ENCODE measurements at regions not wholly inside any gene's neighbourhood (a gene's known extent, or its start where the extent isn't known, plus 50 kb on each side); places are given as distances from the start of the nearest gene placed in this dataset.

DNA sequence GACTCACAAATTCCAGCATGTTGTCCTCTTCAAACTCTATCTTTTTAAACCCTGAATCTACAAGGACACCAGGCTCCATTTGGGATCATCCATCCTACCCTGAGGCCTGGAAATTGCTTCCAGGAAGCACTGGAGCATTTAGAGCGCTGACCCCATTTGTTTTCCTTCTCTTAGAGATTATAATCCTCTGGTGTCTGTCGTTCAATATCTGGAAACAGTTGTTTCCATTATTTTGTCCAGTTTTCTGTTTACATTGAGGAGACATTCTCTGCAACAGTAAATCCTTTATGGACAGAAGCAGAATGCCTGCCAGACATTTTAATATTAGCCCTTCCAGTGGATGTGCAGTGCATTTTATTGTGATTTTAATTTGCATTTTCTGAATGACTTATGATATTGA is 119.4 kb upstream of the MEOX2 start:
- Histone ChIP-seq H3K9ac (ENCODE audit: low read length) (no peak overlapping the region), H3F3A (ENCODE audit: insufficient read depth, low read length) (no peaks in the 10 kb centered on the region), H3K27ac (ENCODE audit: low read length) (no peak overlapping the region), H3K4me1 (ENCODE audit: low read length) (no peaks in the 10 kb centered on the region), H3K4me3 (ENCODE audit: low read length) (no peak overlapping the region), H3K79me2 (ENCODE audit: low read length) (no peaks in the 10 kb centered on the region), H3K9me3 (replicated peaks; ENCODE audit: insufficient read depth, low read length) (no peaks in the 10 kb centered on the region), H4K20me1 (ENCODE audit: insufficient read depth, low read length) (no peaks in the 10 kb centered on the region), H3K9me2 (replicated peaks; ENCODE audit: insufficient read depth, low read length) (no peaks in the 10 kb centered on the region), H2AFZ (ENCODE audit: low read length) (no peak overlapping the region), H3K36me3 (replicated peaks; ENCODE audit: insufficient read depth, low read length) (no peaks in the 10 kb centered on the region), H3K27me3 (replicated peaks; ENCODE audit: insufficient read depth, low read length) (no peaks in the 10 kb centered on the region), H3K4me2 (ENCODE audit: low read depth, low read length) (no peak overlapping the region)
- TF ChIP-seq EZH2phosphoT487 (IDR thresholded peaks at IDR 0.05; ENCODE audit: low read length) (no peak), CTCF (IDR thresholded peaks at IDR 0.05; ENCODE audit: low read length) (no peak), EZH2 (optimal IDR thresholded peaks at IDR 0.05; ENCODE audit: low read depth, low read length) (no peak)
- no peak for DNase-seq

DNA sequence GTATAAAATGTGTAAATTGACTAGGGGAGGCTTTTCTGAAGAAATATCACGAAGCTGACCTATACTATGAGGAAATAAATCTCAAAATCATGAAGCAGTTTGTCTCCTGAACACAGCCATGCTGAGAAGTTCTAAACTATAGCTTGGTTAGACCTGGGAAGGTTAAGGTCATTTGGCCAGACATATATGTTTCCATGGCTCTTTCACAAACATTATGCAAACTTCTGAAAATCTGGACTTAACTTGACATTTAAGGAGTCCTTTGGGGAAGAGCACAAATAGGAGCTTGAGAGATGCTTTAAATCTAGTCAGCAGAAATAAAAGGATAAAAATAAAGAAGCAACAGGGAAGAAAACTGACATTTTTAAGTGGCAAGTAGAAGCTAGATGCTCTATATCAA is 115.9 kb upstream of the MEOX2 start:
- H3K9ac ChIP-seq (ENCODE audit: low read length), result no peak overlapping the region
- no peak overlapping the region for H3K4me2 ChIP-seq (ENCODE audit: low read depth, low read length)
- H4K20me1 ChIP-seq (ENCODE audit: insufficient read depth, low read length), result no peaks in the 10 kb centered on the region
- H2AFZ ChIP-seq (ENCODE audit: low read length), result no peak overlapping the region
- no peaks in the 10 kb centered on the region for H3K36me3 ChIP-seq (replicated peaks; ENCODE audit: insufficient read depth, low read length)
- no peaks in the 10 kb centered on the region for H3K27me3 ChIP-seq (replicated peaks; ENCODE audit: insufficient read depth, low read length)
- H3K4me3 ChIP-seq (ENCODE audit: low read length), result no peak overlapping the region
- H3F3A ChIP-seq (ENCODE audit: insufficient read depth, low read length), result no peaks in the 10 kb centered on the region
- no peaks in the 10 kb centered on the region for H3K9me2 ChIP-seq (replicated peaks; ENCODE audit: insufficient read depth, low read length)
- no peak overlapping the region for H3K27ac ChIP-seq (ENCODE audit: low read length)
- H3K9me3 ChIP-seq (replicated peaks; ENCODE audit: insufficient read depth, low read length), result no peaks in the 10 kb centered on the region
- DNase-seq, result no peak
- no peaks in the 10 kb centered on the region for H3K4me1 ChIP-seq (ENCODE audit: low read length)
- TF ChIP-seq CTCF (IDR thresholded peaks at IDR 0.05; ENCODE audit: low read length) (no peak), EZH2 (optimal IDR thresholded peaks at IDR 0.05; ENCODE audit: low read depth, low read length) (no peak), EZH2phosphoT487 (IDR thresholded peaks at IDR 0.05; ENCODE audit: low read length) (no peak)
- no peaks in the 10 kb centered on the region for H3K79me2 ChIP-seq (ENCODE audit: low read length)

GRCh38 chr7:15801551-15801950 is 115.1 kb upstream of the MEOX2 start:
- no peaks in the 10 kb centered on the region for H3K27me3 ChIP-seq (replicated peaks; ENCODE audit: insufficient read depth, low read length)
- no peaks in the 10 kb centered on the region for H3K36me3 ChIP-seq (replicated peaks; ENCODE audit: insufficient read depth, low read length)
- no peak overlapping the region for H3K27ac ChIP-seq (ENCODE audit: low read length)
- DNase-seq, result no peak
- no peak overlapping the region for H3K9ac ChIP-seq (ENCODE audit: low read length)
- H4K20me1 ChIP-seq (ENCODE audit: insufficient read depth, low read length), result no peaks in the 10 kb centered on the region
- no peak overlapping the region for H2AFZ ChIP-seq (ENCODE audit: low read length)
- no peaks in the 10 kb centered on the region for H3K9me2 ChIP-seq (replicated peaks; ENCODE audit: insufficient read depth, low read length)
- H3F3A ChIP-seq (ENCODE audit: insufficient read depth, low read length), result no peaks in the 10 kb centered on the region
- no peaks in the 10 kb centered on the region for H3K9me3 ChIP-seq (replicated peaks; ENCODE audit: insufficient read depth, low read length)
- H3K79me2 ChIP-seq (ENCODE audit: low read length), result no peaks in the 10 kb centered on the region
- no peak for TF ChIP-seq EZH2phosphoT487 (IDR thresholded peaks at IDR 0.05; ENCODE audit: low read length)
- TF ChIP-seq EZH2 (optimal IDR thresholded peaks at IDR 0.05; ENCODE audit: low read depth, low read length), result no peak
- TF ChIP-seq CTCF (IDR thresholded peaks at IDR 0.05; ENCODE audit: low read length), result no peak
- no peak overlapping the region for H3K4me3 ChIP-seq (ENCODE audit: low read length)
- no peak overlapping the region for H3K4me2 ChIP-seq (ENCODE audit: low read depth, low read length)
- H3K4me1 ChIP-seq (ENCODE audit: low read length), result no peaks in the 10 kb centered on the region

All from MM.1S (cell line).